ENCODE measurements at regions not wholly inside any gene's neighbourhood (a gene's known extent, or its start where the extent isn't known, plus 50 kb on each side); places are given as distances from the start of the nearest gene placed in this dataset.
"Not testable (repeated sequence)": the region's sequence is repeated elsewhere in the genome, so short reads cannot be mapped to it uniquely, and the experiment has no call there.

DNA sequence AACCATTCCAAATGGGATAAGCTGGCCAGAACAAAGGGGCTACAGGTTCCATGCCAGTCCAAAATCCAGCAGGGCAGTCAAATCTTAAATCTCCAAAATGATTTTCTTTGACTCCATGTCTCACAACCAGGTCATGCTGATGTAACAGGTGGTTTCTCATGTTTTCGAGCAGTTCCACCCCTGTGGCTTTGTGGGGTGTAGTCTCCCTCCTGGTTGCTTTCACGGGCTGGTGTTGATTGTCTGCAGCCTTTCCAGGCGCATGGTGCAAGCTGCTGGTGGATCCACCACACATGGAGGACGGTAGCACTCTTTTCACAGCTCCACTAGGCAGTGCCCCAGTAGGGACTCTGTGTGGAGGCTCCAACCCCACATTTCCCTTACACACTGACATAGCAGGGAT lies 425.5 kb upstream of the FTMT start:
- no peak overlapping the region for H3K27ac Mint-ChIP-seq (ENCODE audit: unreplicated experiment)
- no peaks in the 10 kb centered on the region for H3K36me3 Mint-ChIP-seq (ENCODE audit: unreplicated experiment)
- H3K9me3 Mint-ChIP-seq (ENCODE audit: unreplicated experiment): no peaks in the 10 kb centered on the region
- TF ChIP-seq CTCF (IDR thresholded peaks at IDR 0.05; ENCODE audit: partially characterized antibody, unreplicated experiment): no peak
- H3K27me3 Mint-ChIP-seq (ENCODE audit: unreplicated experiment): no peaks in the 10 kb centered on the region
- no peaks in the 10 kb centered on the region for H3K4me1 Mint-ChIP-seq (ENCODE audit: low read depth, unreplicated experiment)
- H3K4me3 Mint-ChIP-seq (ENCODE audit: unreplicated experiment): no peak overlapping the region
- no peak for DNase-seq

- H3K4me3 Mint-ChIP-seq (ENCODE audit: unreplicated experiment): no peak overlapping the region
- H3K36me3 Mint-ChIP-seq (ENCODE audit: unreplicated experiment): no peaks in the 10 kb centered on the region
These were observed 421.9 kb upstream of the FTMT start for GRCh38 chr5:121429761-121430160.

GRCh38 chr5:121430538-121430937 lies 421.1 kb upstream of the FTMT start:
- no peak overlapping the region for H3K27ac Mint-ChIP-seq (ENCODE audit: unreplicated experiment)
- DNase-seq: no peak
- H3K36me3 Mint-ChIP-seq (ENCODE audit: unreplicated experiment): no peaks in the 10 kb centered on the region
- H3K4me1 Mint-ChIP-seq (ENCODE audit: low read depth, unreplicated experiment): no peaks in the 10 kb centered on the region
- no peaks in the 10 kb centered on the region for H3K9me3 Mint-ChIP-seq (ENCODE audit: unreplicated experiment)
- no peak for TF ChIP-seq CTCF (IDR thresholded peaks at IDR 0.05; ENCODE audit: partially characterized antibody, unreplicated experiment)
- H3K27me3 Mint-ChIP-seq (ENCODE audit: unreplicated experiment): no peaks in the 10 kb centered on the region
- H3K4me3 Mint-ChIP-seq (ENCODE audit: unreplicated experiment): no peak overlapping the region

More at GRCh38 chr5:121429761-121430160, 421.9 kb upstream of the FTMT start:
- Mint-ChIP-seq H3K9me3 (ENCODE audit: unreplicated experiment) (no peaks in the 10 kb centered on the region), H3K27me3 (ENCODE audit: unreplicated experiment) (no peaks in the 10 kb centered on the region), H3K27ac (ENCODE audit: unreplicated experiment) (no peak overlapping the region), H3K4me1 (ENCODE audit: low read depth, unreplicated experiment) (no peaks in the 10 kb centered on the region)
- DNase-seq: no peak
- TF ChIP-seq CTCF (IDR thresholded peaks at IDR 0.05; ENCODE audit: partially characterized antibody, unreplicated experiment): no peak

- no peaks in the 10 kb centered on the region for H3K36me3 Mint-ChIP-seq (ENCODE audit: unreplicated experiment)
- no peaks in the 10 kb centered on the region for H3K9me3 Mint-ChIP-seq (ENCODE audit: unreplicated experiment)
- no peak for TF ChIP-seq CTCF (IDR thresholded peaks at IDR 0.05; ENCODE audit: partially characterized antibody, unreplicated experiment)
These were observed 406.2 kb upstream of the FTMT start for GRCh38 chr5:121445511-121445910.

DNA sequence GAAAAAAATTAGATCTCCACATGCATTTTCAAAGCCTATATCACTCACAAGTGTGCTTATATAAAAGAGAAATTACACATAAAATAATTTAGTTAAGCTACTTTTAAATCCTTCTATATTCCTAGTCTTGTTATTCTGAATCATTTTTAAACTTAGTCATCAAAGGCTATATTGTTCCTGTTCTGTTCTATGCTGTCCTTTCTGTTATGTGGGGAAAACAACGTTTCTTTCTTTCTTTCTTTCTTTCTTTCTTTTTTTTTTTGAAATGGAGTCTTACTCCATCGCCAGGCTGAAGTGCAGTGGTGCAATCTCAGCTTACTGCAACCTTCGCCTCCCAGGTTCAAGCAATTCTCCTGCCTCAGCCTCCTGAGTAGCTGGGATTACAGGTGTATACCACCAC lies 389.2 kb upstream of the FTMT start:
- Mint-ChIP-seq H3K27ac (ENCODE audit: unreplicated experiment) (no peak overlapping the region), H3K4me1 (ENCODE audit: low read depth, unreplicated experiment) (no peaks in the 10 kb centered on the region), H3K9me3 (ENCODE audit: unreplicated experiment) (no peaks in the 10 kb centered on the region), H3K4me3 (ENCODE audit: unreplicated experiment) (no peak overlapping the region), H3K27me3 (ENCODE audit: unreplicated experiment) (no peaks in the 10 kb centered on the region), H3K36me3 (ENCODE audit: unreplicated experiment) (no peaks in the 10 kb centered on the region)
- DNase-seq: no peak
- no peak for TF ChIP-seq CTCF (IDR thresholded peaks at IDR 0.05; ENCODE audit: partially characterized antibody, unreplicated experiment)

More at GRCh38 chr5:121445511-121445910, 406.2 kb upstream of the FTMT start:
- H3K27me3 Mint-ChIP-seq (ENCODE audit: unreplicated experiment): no peaks in the 10 kb centered on the region
- H3K4me1 Mint-ChIP-seq (ENCODE audit: low read depth, unreplicated experiment): no peaks in the 10 kb centered on the region
- no peak overlapping the region for H3K27ac Mint-ChIP-seq (ENCODE audit: unreplicated experiment)
- DNase-seq: no peak
- no peak overlapping the region for H3K4me3 Mint-ChIP-seq (ENCODE audit: unreplicated experiment)

- not testable (repeated sequence) for H3K4me3 Mint-ChIP-seq (ENCODE audit: unreplicated experiment); DNase-seq; H3K27ac Mint-ChIP-seq (ENCODE audit: unreplicated experiment); H3K4me1 Mint-ChIP-seq (ENCODE audit: low read depth, unreplicated experiment); H3K9me3 Mint-ChIP-seq (ENCODE audit: unreplicated experiment); H3K36me3 Mint-ChIP-seq (ENCODE audit: unreplicated experiment); H3K27me3 Mint-ChIP-seq (ENCODE audit: unreplicated experiment)
These were observed 380.5 kb upstream of the FTMT start for GRCh38 chr5:121471222-121471621.

All from glutamatergic neuron (in vitro differentiated cells).